IMR-90 (cell line): ENCODE measurements at regions not wholly inside any gene's neighbourhood (a gene's known extent, or its start where the extent isn't known, plus 50 kb on each side); places are given as distances from the start of the nearest gene placed in this dataset.

ENCODE experiments used
- ATAC-seq: fragments of 200-7000 bp; cut with Tn5 transposase; 2 replicates; pipeline ENCODE4 v1.9.1; 2020; ENCODE audit warnings: low read depth, mild to moderate bottlenecking, moderate library complexity
- BruUV-seq: library from RNA; stranded (reverse); fragments of 400-500 nt; replicated peaks from 2 replicates; lab custom pipeline; 2021; lab: Mats Ljungman, UMichigan
- CTCF ChIA-PET: fragments of 300-600 bp; formaldehyde crosslinking; extraction: SDS; loops from one replicate; lab custom pipeline; 2021; ENCODE audit warnings: antibody characterized with exemption; lab: Yijun Ruan, JAX
- POLR2A ChIA-PET: fragments of 300-600 bp; sonication (Branson Sonifier 250); formaldehyde crosslinking; loops from one replicate; lab custom pipeline; 2022; ENCODE audit warnings: antibody characterized with exemption; ENCODE audit not compliant: unreplicated experiment; lab: Charles Lee
- DNase-seq: peaks from one replicate; pipeline ENCODE4 v3.0.0; 2013
- H2AFZ ChIP-seq: replicated peaks from 2 replicates; pipeline ENCODE3; 2013; ENCODE audit warnings: low read length, mild to moderate bottlenecking; ENCODE audit not compliant: poor library complexity
- H2AK5ac ChIP-seq: 2 replicates; pipeline ENCODE4 v1.6.1; 2013; ENCODE audit warnings: low read depth, low read length, inconsistent platforms
- H2AK9ac ChIP-seq: replicated peaks from 2 replicates; pipeline ENCODE3; 2013; ENCODE audit warnings: mild to moderate bottlenecking, low read depth, low read length, moderate library complexity; ENCODE audit not compliant: poor library complexity
- H2BK120ac ChIP-seq: 2 replicates; pipeline ENCODE4 v1.6.1; 2013; ENCODE audit warnings: low read depth, low read length, inconsistent platforms
- H2BK15ac ChIP-seq: 3 replicates; pipeline ENCODE4 v1.6.1; 2013; ENCODE audit warnings: low read depth, low read length, inconsistent platforms
- H2BK20ac ChIP-seq: 2 replicates; pipeline ENCODE4 v1.6.1; 2013; ENCODE audit warnings: low read depth, mild to moderate bottlenecking, inconsistent platforms, low read length, moderate library complexity
- H2BK5ac ChIP-seq: 2 replicates; pipeline ENCODE4 v1.6.1; 2013; ENCODE audit warnings: mild to moderate bottlenecking, low read depth, low read length, inconsistent platforms; ENCODE audit not compliant: poor library complexity, severe bottlenecking
- H3K14ac ChIP-seq: replicated peaks from 2 replicates; pipeline ENCODE4 v1.6.1; 2013; ENCODE audit warnings: low read depth, low read length, inconsistent platforms
- H3K18ac ChIP-seq: 2 replicates; pipeline ENCODE4 v1.6.1; 2013; ENCODE audit warnings: low read depth, low read length, control low read depth
- H3K23ac ChIP-seq: 2 replicates; pipeline ENCODE4 v1.6.1; 2013; ENCODE audit warnings: low read depth, low read length, inconsistent platforms
- H3K27ac ChIP-seq: 2 replicates; pipeline ENCODE4 v1.5.1; 2013; ENCODE audit warnings: mild to moderate bottlenecking, control low read depth, low read length; ENCODE audit not compliant: insufficient read depth
- H3K27me3 ChIP-seq: 2 replicates; pipeline ENCODE4 v1.6.1; 2013; ENCODE audit warnings: low read length; ENCODE audit not compliant: control insufficient read depth, insufficient read depth
- H3K36me3 ChIP-seq: 2 replicates; pipeline ENCODE4 v1.6.1; 2013; ENCODE audit warnings: low read length, mixed read lengths; ENCODE audit not compliant: control insufficient read depth, insufficient read depth
- H3K4ac ChIP-seq: 2 replicates; pipeline ENCODE4 v1.6.1; 2013; ENCODE audit warnings: low read depth, low read length, inconsistent platforms
- H3K4me1 ChIP-seq: 2 replicates; pipeline ENCODE4 v1.6.1; 2013; ENCODE audit warnings: low read length, mixed read lengths; ENCODE audit not compliant: control insufficient read depth, insufficient read depth
- H3K4me2 ChIP-seq: 2 replicates; pipeline ENCODE4 v1.6.1; 2013; ENCODE audit warnings: low read depth, mild to moderate bottlenecking, control low read depth, low read length, moderate library complexity
- H3K4me3 ChIP-seq: 2 replicates; pipeline ENCODE4 v1.5.1; 2013; ENCODE audit warnings: low read depth, mild to moderate bottlenecking, control low read depth, low read length, moderate library complexity; ENCODE audit not compliant: insufficient read depth
- H3K56ac ChIP-seq: 2 replicates; pipeline ENCODE4 v1.6.1; 2013; ENCODE audit warnings: low read length, inconsistent platforms; ENCODE audit not compliant: insufficient read depth; ENCODE audit errors: extremely low read depth
- H3K79me1 ChIP-seq, 2 experiments: 2 replicates each; pipeline ENCODE4 v1.6.1; 2013; ENCODE audit warnings: low read length in 2 of 2, inconsistent platforms in 1 of 2, low read depth in 1 of 2
- H3K9ac ChIP-seq: 2 replicates; pipeline ENCODE4 v1.6.1; 2013; ENCODE audit warnings: low read depth, low read length, control low read depth
- H3K9me1 ChIP-seq: 2 replicates; pipeline ENCODE4 v1.6.1; 2013; ENCODE audit warnings: low read length, inconsistent platforms; ENCODE audit not compliant: insufficient read depth
- H3K9me3 ChIP-seq: 2 replicates; pipeline ENCODE4 v1.6.1; 2013; ENCODE audit warnings: low read length; ENCODE audit not compliant: control insufficient read depth, insufficient read depth
- H4K20me1 ChIP-seq: 2 replicates; pipeline ENCODE4 v1.6.1; 2013; ENCODE audit warnings: low read length, inconsistent platforms; ENCODE audit not compliant: insufficient read depth
- H4K5ac ChIP-seq: 2 replicates; pipeline ENCODE4 v1.6.1; 2013; ENCODE audit warnings: mild to moderate bottlenecking, low read depth, low read length, control low read depth
- H4K8ac ChIP-seq, 2 experiments: 2 replicates each; pipeline ENCODE4 v1.6.1; 2013; ENCODE audit warnings: low read depth in 2 of 2, low read length in 2 of 2, control low read depth in 1 of 2, inconsistent platforms in 1 of 2
- H4K91ac ChIP-seq: 2 replicates; pipeline ENCODE4 v1.6.1; 2013; ENCODE audit warnings: low read depth, low read length, inconsistent platforms; ENCODE audit not compliant: insufficient read depth
- RAD21 ChIP-seq: IDR thresholded peaks from 2 replicates; pipeline ENCODE4 v1.6.1; 2012; ENCODE audit warnings: low read length, improper control_type of control experiment
- RCOR1 ChIP-seq: IDR thresholded peaks from 2 replicates; pipeline ENCODE4 v1.6.1; 2012; ENCODE audit warnings: mild to moderate bottlenecking, low read length, improper control_type of control experiment; ENCODE audit not compliant: insufficient replicate concordance
- SMC3 ChIP-seq: fragments of 150-350 bp; IDR thresholded peaks from 2 replicates; pipeline ENCODE4 v1.6.1; 2016; ENCODE audit warnings: low read depth, mild to moderate bottlenecking, antibody characterized with exemption, low read length, moderate library complexity
- WGBS, 2 experiments: methylation state at CpG; one replicate each; pipeline versions ENCODE4 v1.1.5 to v1.1.7; 2013; ENCODE audit warnings: missing lambda C conversion rate in 2 of 2; ENCODE audit not compliant: insufficient read length in 1 of 2; ENCODE audit errors: extremely low coverage in 2 of 2; 5-methylcytosine and 5-hydroxymethylcytosine counted together
- dilution Hi-C: fragments of 300-500 bp; cut with HindIII; formaldehyde crosslinking; loops from one replicate; pipeline ENCODE4 v1.14.3; 2018; ENCODE audit warnings: low sequenced_read_pairs; ENCODE audit not compliant: unreplicated experiment
- in situ Hi-C: fragments of 300-500 bp; cut with MboI; formaldehyde crosslinking; loops from 3 replicates; pipeline ENCODE4 v1.14.3; 2019; ENCODE audit warnings: low sequenced_read_pairs, inconsistent platforms, mixed read lengths
- intact Hi-C: fragments of 100-400 bp; cut with micrococcal nuclease; formaldehyde crosslinking; loops from 2 replicates; pipeline ENCODE4 v1.10.0; 2022
- TF ChIP-seq, protein P1 (sequence below): conservative IDR thresholded peaks from 2 replicates; pipeline ENCODE4 v1.5.1; 2012; ENCODE audit warnings: mild to moderate bottlenecking, low read depth, low read length, improper control_type of control experiment

DNA sequence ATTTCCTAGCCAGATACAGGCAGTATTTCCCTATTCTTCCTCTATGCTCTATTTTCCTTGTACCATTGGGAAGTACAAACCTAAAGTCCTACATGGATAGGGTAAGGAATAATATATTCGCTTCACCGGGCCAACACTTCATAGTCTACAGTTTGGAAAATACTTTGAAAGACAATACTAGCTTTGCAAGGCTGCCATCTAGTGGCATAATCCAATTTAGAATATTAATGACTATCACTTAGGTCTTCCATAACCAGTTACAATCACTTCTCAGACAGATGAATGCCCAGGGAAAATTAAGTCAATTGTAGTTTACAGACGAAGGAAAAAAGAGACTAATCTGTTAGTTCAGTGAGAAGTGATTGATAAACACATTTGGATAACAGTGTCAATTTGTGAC, 141.0 kb upstream of the FAM47C start:
- H3K9me1 ChIP-seq = no peaks in the 10 kb centered on the region
- H2BK5ac ChIP-seq = no peak overlapping the region
- no peak overlapping the region for H2AK9ac ChIP-seq
- H3K27me3 ChIP-seq = no peaks in the 10 kb centered on the region
- no peak overlapping the region for H3K9ac ChIP-seq
- WGBS, 2 experiments = no CpG with 5 or more reads among the region's 3 CpGs
- H3K4me1 ChIP-seq = no peaks in the 10 kb centered on the region
- no peak overlapping the region for H3K56ac ChIP-seq
- H2BK120ac ChIP-seq = no peak overlapping the region
- no peak overlapping the region for H2AFZ ChIP-seq
- H4K91ac ChIP-seq = no peak overlapping the region
- TF ChIP-seq SMC3 = peak; percentile 48; the same call in 1 of the 2 replicates
- peak; percentile 57 for TF ChIP-seq RAD21
- TF ChIP-seq, protein P1, sequence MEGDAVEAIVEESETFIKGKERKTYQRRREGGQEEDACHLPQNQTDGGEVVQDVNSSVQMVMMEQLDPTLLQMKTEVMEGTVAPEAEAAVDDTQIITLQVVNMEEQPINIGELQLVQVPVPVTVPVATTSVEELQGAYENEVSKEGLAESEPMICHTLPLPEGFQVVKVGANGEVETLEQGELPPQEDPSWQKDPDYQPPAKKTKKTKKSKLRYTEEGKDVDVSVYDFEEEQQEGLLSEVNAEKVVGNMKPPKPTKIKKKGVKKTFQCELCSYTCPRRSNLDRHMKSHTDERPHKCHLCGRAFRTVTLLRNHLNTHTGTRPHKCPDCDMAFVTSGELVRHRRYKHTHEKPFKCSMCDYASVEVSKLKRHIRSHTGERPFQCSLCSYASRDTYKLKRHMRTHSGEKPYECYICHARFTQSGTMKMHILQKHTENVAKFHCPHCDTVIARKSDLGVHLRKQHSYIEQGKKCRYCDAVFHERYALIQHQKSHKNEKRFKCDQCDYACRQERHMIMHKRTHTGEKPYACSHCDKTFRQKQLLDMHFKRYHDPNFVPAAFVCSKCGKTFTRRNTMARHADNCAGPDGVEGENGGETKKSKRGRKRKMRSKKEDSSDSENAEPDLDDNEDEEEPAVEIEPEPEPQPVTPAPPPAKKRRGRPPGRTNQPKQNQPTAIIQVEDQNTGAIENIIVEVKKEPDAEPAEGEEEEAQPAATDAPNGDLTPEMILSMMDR = peak; percentile 57
- no peak for TF ChIP-seq RCOR1
- H3K4me3 ChIP-seq = no peak overlapping the region
- no peak overlapping the region for H3K23ac ChIP-seq
- H3K4ac ChIP-seq = no peak overlapping the region
- no peak overlapping the region for H3K18ac ChIP-seq
- DNase-seq (peak; percentile 9), ATAC-seq (peak; percentile 60)
- intact Hi-C loops (loop anchor here (10.0 kb wide), 3 partner anchors 972 to 1972 kb away; no protein-coding TSS in a partner anchor), in situ Hi-C loops (loop anchor here (25.0 kb wide), 1 partner anchor 1480 kb away; no protein-coding TSS in a partner anchor), dilution Hi-C loops (no loop called here)
- H3K79me1 ChIP-seq = no peaks in the 10 kb centered on the region
- H3K27ac ChIP-seq = no peak overlapping the region
- BruUV-seq = no TSS peak
- no peaks in the 10 kb centered on the region for H3K9me3 ChIP-seq
- no peak overlapping the region for H2BK15ac ChIP-seq
- H4K20me1 ChIP-seq = no peaks in the 10 kb centered on the region
- ChIA-PET CTCF (interaction anchor here (0.5 kb wide), 1 partner anchor 13 kb away, joined by 3 read pairs; no protein-coding TSS in a partner anchor), POLR2A (no interaction called here)
- H4K8ac ChIP-seq = no peak overlapping the region
- no peak overlapping the region for H4K5ac ChIP-seq
- no peak overlapping the region for H2BK20ac ChIP-seq
- no peak overlapping the region for H2AK5ac ChIP-seq
- H3K36me3 ChIP-seq = no peaks in the 10 kb centered on the region
- no peak overlapping the region for H3K14ac ChIP-seq
- no peak overlapping the region for H3K4me2 ChIP-seq
